AG09309 (cell line): ENCODE measurements at regions not wholly inside any gene's neighbourhood (a gene's known extent, or its start where the extent isn't known, plus 50 kb on each side); places are given as distances from the start of the nearest gene placed in this dataset.

Experiments
- DNase-seq: peaks from one replicate; pipeline ENCODE4 v3.0.0-alpha.2; 2010; ENCODE audit warnings: low read depth
- H3K4me3 ChIP-seq: 2 replicates; pipeline ENCODE4 v1.5.1; 2011; ENCODE audit warnings: mild to moderate bottlenecking, low read depth, low read length, moderate library complexity; ENCODE audit not compliant: control insufficient read depth
- CTCF ChIP-seq: IDR thresholded peaks from 2 replicates; pipeline ENCODE4 v1.5.1; 2011; ENCODE audit warnings: mild to moderate bottlenecking, low read depth, low read length, inconsistent platforms; ENCODE audit not compliant: insufficient read depth, control insufficient read depth; ENCODE audit errors: missing control alignments

GRCh38 chr16:6611535-6611934, 721.1 kb upstream of the RBFOX1 start:
- H3K4me3 ChIP-seq: no peak overlapping the region
- TF ChIP-seq CTCF: no peak
- DNase-seq: no peak

GRCh38 chr16:6605490-6605889, 727.2 kb upstream of the RBFOX1 start:
- TF ChIP-seq CTCF: no peak
- no peak for DNase-seq
- no peak overlapping the region for H3K4me3 ChIP-seq

GRCh38 chr16:6603780-6604325, 728.8 kb upstream of the RBFOX1 start:
- no peak for TF ChIP-seq CTCF
- H3K4me3 ChIP-seq: no peak overlapping the region
- DNase-seq: no peak

GRCh38 chr16:6602405-6602804, 730.2 kb upstream of the RBFOX1 start:
- no peak for TF ChIP-seq CTCF
- H3K4me3 ChIP-seq: no peak overlapping the region
- no peak for DNase-seq

- no peak overlapping the region for H3K4me3 ChIP-seq
- no peak for TF ChIP-seq CTCF
- DNase-seq: no peak
These were observed 732.5 kb upstream of the RBFOX1 start for GRCh38 chr16:6600167-6600566.

GRCh38 chr16:6593799-6594198, 738.8 kb upstream of the RBFOX1 start:
- DNase-seq: no peak
- no peak overlapping the region for H3K4me3 ChIP-seq
- no peak for TF ChIP-seq CTCF

- DNase-seq: no peak
- no peak for TF ChIP-seq CTCF
- H3K4me3 ChIP-seq: no peak overlapping the region
These were observed 756.0 kb upstream of the RBFOX1 start for GRCh38 chr16:6576606-6577005.
